ENCODE measurements at regions not wholly inside any gene's neighbourhood (a gene's known extent, or its start where the extent isn't known, plus 50 kb on each side); places are given as distances from the start of the nearest gene placed in this dataset.

GRCh38 chr14:65223636-65224035 lies 121.3 kb upstream of the MAX start:
- 96 to 98% methylated on average over 5 of the region's 5 CpGs for WGBS, 2 donors
- H3K4me1 ChIP-seq: peaks cover 23 to 46% (median 33%) of the 10 kb centered on the region in 3 donors
- ATAC-seq: no peak
- no peaks in the 10 kb centered on the region for H3K9me3 ChIP-seq
- no peaks in the 10 kb centered on the region for H3K27me3 ChIP-seq
- no peak overlapping the region for H3K27ac ChIP-seq
- no peak for TF ChIP-seq CTCF (IDR thresholded peaks at IDR 0.05)
- intact Hi-C loops (cut with DNase I): no loop called here
- peak in 1 of 6 donors; percentile 8 for DNase-seq
- no peak overlapping the region for H3K4me3 ChIP-seq
- H3K36me3 ChIP-seq: no peaks in the 10 kb centered on the region
- no peak for FAIRE-seq

- no peaks in the 10 kb centered on the region for H3K9me3 ChIP-seq
- peaks cover 23 to 57% (median 43%) of the 10 kb centered on the region in 3 donors for H3K4me1 ChIP-seq
- 24 to 38% methylated on average over 1 of the region's 1 CpG for WGBS, 2 donors
- no peak overlapping the region for H3K4me3 ChIP-seq
- FAIRE-seq (no peak), ATAC-seq (peak; percentile 60 to 74 (median 70)), DNase-seq (peak; percentile 70 to 80 (median 78))
- intact Hi-C loops (cut with DNase I): no loop called here
- no peaks in the 10 kb centered on the region for H3K27me3 ChIP-seq
- H3K36me3 ChIP-seq: no peaks in the 10 kb centered on the region
- peak overlapping the region; percentile 57 to 95 (median 80) for H3K27ac ChIP-seq
- TF ChIP-seq CTCF (IDR thresholded peaks at IDR 0.05): no peak
Measured at GRCh38 chr14:65224799-65225198, 122.5 kb upstream of the MAX start.

- ATAC-seq: peak; percentile 44 to 71 (median 54)
- no peaks in the 10 kb centered on the region for H3K36me3 ChIP-seq
- TF ChIP-seq CTCF (IDR thresholded peaks at IDR 0.05): no peak
- 46 to 51% methylated on average over 9 of the region's 9 CpGs for WGBS, 2 donors
- peaks cover 27 to 60% (median 48%) of the 10 kb centered on the region in 3 donors for H3K4me1 ChIP-seq
- FAIRE-seq: no peak
- no peak overlapping the region for H3K4me3 ChIP-seq
- H3K27ac ChIP-seq: peak overlapping the region; percentile 57 to 95 (median 80)
- intact Hi-C loops (cut with DNase I): no loop called here
- DNase-seq: peak in 4 of 6 donors; percentile 70 to 81 (median 76)
- no peaks in the 10 kb centered on the region for H3K27me3 ChIP-seq
- H3K9me3 ChIP-seq: no peaks in the 10 kb centered on the region
Measured at GRCh38 chr14:65225299-65226159, 123.2 kb upstream of the MAX start.

GRCh38 chr14:65226824-65227604 lies 124.7 kb upstream of the MAX start:
- no peaks in the 10 kb centered on the region for H3K27me3 ChIP-seq
- peaks cover 32 to 75% (median 57%) of the 10 kb centered on the region in 3 donors for H3K4me1 ChIP-seq
- H3K9me3 ChIP-seq: no peaks in the 10 kb centered on the region
- whole genome bisulfite sequencing, 2 donors: 37 to 46% methylated on average over 7 of the region's 7 CpGs
- H3K4me3 ChIP-seq: no peak overlapping the region
- peak overlapping the region; percentile 57 to 95 (median 80) for H3K27ac ChIP-seq
- DNase-seq (peak in 5 of 6 donors; percentile 39 to 79 (median 68)), ATAC-seq (peak; percentile 44 to 73 (median 65)), FAIRE-seq (no peak)
- TF ChIP-seq CTCF (IDR thresholded peaks at IDR 0.05): no peak
- intact Hi-C loops (cut with DNase I): no loop called here
- no peaks in the 10 kb centered on the region for H3K36me3 ChIP-seq

All from pancreas (tissue), 10 donors.